ENCODE measurements at regions not wholly inside any gene's neighbourhood (a gene's known extent, or its start where the extent isn't known, plus 50 kb on each side); places are given as distances from the start of the nearest gene placed in this dataset.
"Not testable (repeated sequence)": the region's sequence is repeated elsewhere in the genome, so short reads cannot be mapped to it uniquely, and the experiment has no call there.

DNA sequence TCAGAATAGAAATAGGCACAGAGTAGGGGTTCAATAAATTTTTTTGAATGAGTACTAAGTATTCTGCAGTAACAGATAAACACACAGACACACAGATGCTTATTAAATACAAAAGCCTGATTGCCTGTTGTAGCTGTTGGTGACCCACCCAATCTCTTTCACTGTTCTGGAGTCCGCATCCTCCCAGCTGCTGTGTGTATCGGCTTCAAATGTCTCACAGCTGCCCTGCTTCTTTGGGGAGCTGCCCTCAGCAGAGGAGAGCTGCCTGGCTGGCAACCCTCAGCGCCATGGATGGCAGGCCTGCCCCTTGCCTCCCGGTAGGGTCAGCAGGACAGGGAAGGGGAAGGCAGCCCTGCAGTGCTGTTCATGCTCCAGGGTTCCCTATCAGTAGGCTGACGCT is 50.5 kb upstream of the PRNP start:
- TF ChIP-seq, protein P1, sequence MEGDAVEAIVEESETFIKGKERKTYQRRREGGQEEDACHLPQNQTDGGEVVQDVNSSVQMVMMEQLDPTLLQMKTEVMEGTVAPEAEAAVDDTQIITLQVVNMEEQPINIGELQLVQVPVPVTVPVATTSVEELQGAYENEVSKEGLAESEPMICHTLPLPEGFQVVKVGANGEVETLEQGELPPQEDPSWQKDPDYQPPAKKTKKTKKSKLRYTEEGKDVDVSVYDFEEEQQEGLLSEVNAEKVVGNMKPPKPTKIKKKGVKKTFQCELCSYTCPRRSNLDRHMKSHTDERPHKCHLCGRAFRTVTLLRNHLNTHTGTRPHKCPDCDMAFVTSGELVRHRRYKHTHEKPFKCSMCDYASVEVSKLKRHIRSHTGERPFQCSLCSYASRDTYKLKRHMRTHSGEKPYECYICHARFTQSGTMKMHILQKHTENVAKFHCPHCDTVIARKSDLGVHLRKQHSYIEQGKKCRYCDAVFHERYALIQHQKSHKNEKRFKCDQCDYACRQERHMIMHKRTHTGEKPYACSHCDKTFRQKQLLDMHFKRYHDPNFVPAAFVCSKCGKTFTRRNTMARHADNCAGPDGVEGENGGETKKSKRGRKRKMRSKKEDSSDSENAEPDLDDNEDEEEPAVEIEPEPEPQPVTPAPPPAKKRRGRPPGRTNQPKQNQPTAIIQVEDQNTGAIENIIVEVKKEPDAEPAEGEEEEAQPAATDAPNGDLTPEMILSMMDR (IDR thresholded peaks at IDR 0.05; ENCODE audit: extremely low read depth, insufficient read depth, missing control alignments), result no peak
- in situ Hi-C loops (cut with MboI; ENCODE audit: low pct_unique_long_range_greater_than_20kb, low sequenced_read_pairs, unreplicated experiment), result no loop called here
- DNase-seq (ENCODE audit: low spot score), result no peak

DNA sequence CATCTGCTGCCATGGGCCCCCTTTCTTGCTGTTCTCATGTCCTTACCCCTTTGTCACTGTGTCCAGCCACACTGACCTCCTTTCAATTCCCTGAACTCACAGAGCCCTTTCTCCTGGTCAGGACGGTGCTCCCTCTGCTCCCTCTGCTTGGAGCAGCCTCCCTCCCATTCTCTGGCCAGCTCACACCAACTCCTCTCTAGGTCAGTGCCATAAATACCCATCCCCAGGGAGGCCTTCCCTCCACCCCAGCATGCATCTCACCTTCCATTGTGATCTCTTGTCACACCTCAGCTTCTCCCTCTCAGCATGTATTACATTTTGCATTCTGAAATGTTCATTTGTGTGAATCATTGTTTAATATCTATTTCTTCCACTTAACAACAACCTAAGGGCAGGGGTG is 50.9 kb upstream of the PRNP start:
- in situ Hi-C loops (cut with MboI; ENCODE audit: low pct_unique_long_range_greater_than_20kb, low sequenced_read_pairs, unreplicated experiment), result no loop called here
- no peak for DNase-seq (ENCODE audit: low spot score)
- TF ChIP-seq, protein P1 (IDR thresholded peaks at IDR 0.05; ENCODE audit: extremely low read depth, insufficient read depth, missing control alignments), result no peak

DNA sequence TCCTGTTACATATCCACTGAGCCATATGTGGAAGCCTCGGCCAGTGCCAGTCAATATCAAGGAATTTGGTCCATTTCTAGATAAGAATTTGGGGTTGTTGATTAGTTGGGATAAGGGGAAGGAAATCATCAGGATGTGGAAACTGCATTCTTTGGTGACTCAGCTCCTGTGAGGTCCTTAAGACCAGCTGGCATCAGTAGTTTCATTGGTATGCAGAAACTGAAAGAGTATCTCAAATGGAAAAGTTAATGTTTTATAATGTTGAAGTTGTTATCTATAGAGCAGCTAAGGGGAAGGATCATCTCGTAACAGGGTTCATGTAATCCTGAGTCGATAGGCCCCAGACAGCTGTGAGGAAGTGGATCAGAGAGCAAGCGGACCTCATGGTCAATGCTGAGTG is 52.5 kb upstream of the PRNP start:
- no peak for DNase-seq (ENCODE audit: low spot score)
- in situ Hi-C loops (cut with MboI; ENCODE audit: low pct_unique_long_range_greater_than_20kb, low sequenced_read_pairs, unreplicated experiment), result no loop called here

GRCh38 chr20:4633379-4633778 is 52.9 kb upstream of the PRNP start:
- TF ChIP-seq, protein P1 (IDR thresholded peaks at IDR 0.05; ENCODE audit: extremely low read depth, insufficient read depth, missing control alignments), result no peak
- in situ Hi-C loops (cut with MboI; ENCODE audit: low pct_unique_long_range_greater_than_20kb, low sequenced_read_pairs, unreplicated experiment), result no loop called here
- no peak for DNase-seq (ENCODE audit: low spot score)

More for the DNA sequence above, 52.5 kb upstream of the PRNP start:
- TF ChIP-seq, protein P1 (IDR thresholded peaks at IDR 0.05; ENCODE audit: extremely low read depth, insufficient read depth, missing control alignments), result no peak

GRCh38 chr20:4632876-4633275 is 53.4 kb upstream of the PRNP start:
- in situ Hi-C loops (cut with MboI; ENCODE audit: low pct_unique_long_range_greater_than_20kb, low sequenced_read_pairs, unreplicated experiment), result no loop called here
- TF ChIP-seq, protein P1 (IDR thresholded peaks at IDR 0.05; ENCODE audit: extremely low read depth, insufficient read depth, missing control alignments), result no peak
- no peak for DNase-seq (ENCODE audit: low spot score)

DNA sequence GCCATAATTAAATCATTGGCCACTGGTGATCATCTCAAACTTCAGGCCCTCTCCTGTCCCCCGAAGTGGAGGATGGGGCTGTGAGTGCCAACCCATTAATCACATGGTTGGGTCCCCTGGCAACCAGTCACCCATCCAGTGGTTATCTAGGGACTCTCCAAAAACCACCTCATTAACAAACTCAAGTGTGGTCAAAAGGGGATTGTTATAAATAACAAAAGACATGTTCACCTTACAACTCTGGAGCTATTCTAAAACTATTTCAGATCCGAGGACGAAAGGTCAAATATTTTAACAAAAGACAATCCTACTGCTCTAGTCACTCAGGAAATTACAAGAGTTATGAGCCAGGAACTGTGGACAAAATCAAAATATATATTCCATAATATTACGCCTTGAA is 60.0 kb upstream of the PRNP start:
- in situ Hi-C loops (cut with MboI; ENCODE audit: low pct_unique_long_range_greater_than_20kb, low sequenced_read_pairs, unreplicated experiment), result no loop called here
- DNase-seq (ENCODE audit: low spot score), result no peak
- TF ChIP-seq, protein P1 (IDR thresholded peaks at IDR 0.05; ENCODE audit: extremely low read depth, insufficient read depth, missing control alignments), result no peak

GRCh38 chr20:4625687-4626086 is 60.6 kb upstream of the PRNP start:
- TF ChIP-seq, protein P1 (IDR thresholded peaks at IDR 0.05; ENCODE audit: extremely low read depth, insufficient read depth, missing control alignments), result no peak
- DNase-seq (ENCODE audit: low spot score), result no peak
- in situ Hi-C loops (cut with MboI; ENCODE audit: low pct_unique_long_range_greater_than_20kb, low sequenced_read_pairs, unreplicated experiment), result no loop called here

- in situ Hi-C loops (cut with MboI; ENCODE audit: low pct_unique_long_range_greater_than_20kb, low sequenced_read_pairs, unreplicated experiment), result loop anchor here (25.0 kb wide), 2 partner anchors 337 to 462 kb away; no protein-coding TSS in a partner anchor
- not testable (repeated sequence) for DNase-seq (ENCODE audit: low spot score)
These were observed 61.5 kb upstream of the PRNP start for GRCh38 chr20:4624675-4625336.

DNA sequence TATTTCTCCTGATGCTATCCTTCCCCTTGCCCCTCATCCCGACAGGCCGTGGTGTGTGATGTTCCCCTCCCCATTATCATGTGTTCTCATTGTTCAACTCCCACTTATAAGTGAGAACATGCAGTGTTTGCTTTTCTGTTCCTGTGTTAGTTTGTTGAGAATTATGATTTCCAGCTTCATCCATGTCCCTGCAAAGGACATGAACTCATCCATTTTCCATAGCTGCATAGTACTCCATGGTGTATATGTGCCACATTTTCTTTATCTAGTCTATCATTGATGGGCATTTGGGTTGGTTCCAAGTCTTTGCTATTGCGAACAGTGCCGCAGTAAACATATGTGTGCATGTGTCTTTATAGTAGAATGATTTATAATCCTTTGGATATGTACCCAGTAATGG is 67.1 kb upstream of the PRNP start:
- in situ Hi-C loops (cut with MboI; ENCODE audit: low pct_unique_long_range_greater_than_20kb, low sequenced_read_pairs, unreplicated experiment), result loop anchor here (5.0 to 25.0 kb wide), 3 partner anchors 98 to 468 kb away; no protein-coding TSS in a partner anchor
- not testable (repeated sequence) for DNase-seq (ENCODE audit: low spot score)

Measured in GM13977 (cell line).